Stimulated activated CD8-positive, alpha-beta memory T cell treated with anti-CD3 and anti-CD28 coated beads, Interleukin-7, amount 100 ng/mL, for 48 hours (primary cell): ENCODE measurements at regions not wholly inside any gene's neighbourhood (a gene's known extent, or its start where the extent isn't known, plus 50 kb on each side); places are given as distances from the start of the nearest gene placed in this dataset.

ENCODE experiments used
- DNase-seq, 2 donors: peaks; one replicate each; pipeline ENCODE4 v3.0.0-alpha.2; 2020; ENCODE audit warnings: low read depth in 1 of 2; ENCODE audit errors: extremely low read depth in 1 of 2

DNA sequence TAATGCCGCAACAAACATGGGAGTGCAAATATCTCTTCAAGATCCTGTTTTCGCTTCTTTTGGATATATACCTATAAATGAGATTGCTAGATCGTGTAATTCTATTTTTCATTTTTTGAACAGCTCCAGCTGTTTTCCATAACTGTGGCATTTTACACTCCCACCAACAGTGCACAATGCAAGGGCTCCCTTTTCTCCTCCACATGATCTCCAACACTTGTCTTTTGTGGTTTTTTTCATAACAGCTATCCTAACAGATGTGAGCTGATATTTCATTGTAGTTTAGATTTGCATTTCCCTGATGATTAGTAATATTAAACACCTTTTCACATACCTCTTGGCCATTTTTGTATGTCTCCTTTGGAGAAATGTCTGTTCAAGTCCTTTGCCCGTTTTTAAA is 58.6 kb upstream of the TJP1 start:
- DNase-seq = no peak

DNA sequence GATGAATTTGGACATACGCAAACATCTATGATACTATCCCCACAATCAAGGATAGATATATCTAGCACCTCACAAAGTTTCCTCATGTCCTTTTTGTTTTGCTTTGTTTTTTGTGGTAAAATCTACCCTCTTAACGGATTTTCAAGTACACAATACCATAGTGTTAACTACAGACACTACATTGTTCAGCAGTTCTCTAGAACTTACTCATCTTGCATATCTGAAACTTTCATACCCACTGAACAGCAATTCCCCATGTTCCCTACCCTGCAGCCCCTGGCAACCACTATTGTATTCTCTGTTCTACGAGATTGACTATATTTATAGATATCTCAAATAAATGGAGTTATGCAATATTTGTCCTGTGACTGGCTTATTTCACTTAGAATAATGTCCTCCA is 58.1 kb upstream of the TJP1 start:
- no peak for DNase-seq

DNA sequence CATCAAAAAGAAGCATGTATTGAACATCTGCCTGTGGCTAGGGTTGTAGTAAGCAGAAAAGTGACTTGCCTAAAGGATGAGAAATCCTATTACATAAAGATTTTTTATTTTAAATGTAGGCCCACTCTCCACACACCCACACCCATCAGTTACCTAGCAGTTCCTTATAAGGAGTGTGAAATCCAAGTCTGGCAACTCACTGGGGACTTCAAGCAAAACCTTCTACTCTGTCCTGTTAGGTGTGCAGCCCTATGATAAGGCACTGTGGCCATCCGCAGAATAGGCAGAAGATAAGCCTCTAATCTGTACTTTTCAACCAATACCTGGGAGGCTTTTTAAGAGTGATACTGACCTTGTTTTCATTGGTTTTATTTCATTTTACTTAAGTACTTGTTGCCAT is 52.7 kb upstream of the TJP1 start:
- no peak for DNase-seq

DNA sequence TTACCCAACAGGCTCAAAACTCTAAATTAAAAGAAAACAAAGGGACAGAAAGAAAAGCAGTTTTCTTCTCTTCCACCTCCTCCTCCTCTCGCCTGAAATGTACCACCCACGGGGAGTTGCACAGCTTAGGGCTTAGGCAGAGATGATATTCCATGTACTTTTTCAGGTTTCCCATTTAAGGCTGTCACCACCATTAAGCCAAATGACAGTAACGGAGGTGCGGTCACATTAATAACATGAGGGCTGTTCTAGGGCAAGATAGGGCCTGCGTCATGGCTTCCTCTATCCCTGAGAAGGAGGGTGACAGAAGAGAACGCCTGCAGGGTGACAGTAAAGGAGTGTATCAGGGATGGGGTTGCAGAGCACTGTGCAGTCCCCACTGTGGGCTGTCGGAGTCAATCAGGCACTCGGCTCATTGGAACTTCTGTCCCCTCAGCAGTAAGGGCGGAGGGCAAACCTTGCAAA is 51.7 kb upstream of the TJP1 start:
- no peak for DNase-seq

DNA sequence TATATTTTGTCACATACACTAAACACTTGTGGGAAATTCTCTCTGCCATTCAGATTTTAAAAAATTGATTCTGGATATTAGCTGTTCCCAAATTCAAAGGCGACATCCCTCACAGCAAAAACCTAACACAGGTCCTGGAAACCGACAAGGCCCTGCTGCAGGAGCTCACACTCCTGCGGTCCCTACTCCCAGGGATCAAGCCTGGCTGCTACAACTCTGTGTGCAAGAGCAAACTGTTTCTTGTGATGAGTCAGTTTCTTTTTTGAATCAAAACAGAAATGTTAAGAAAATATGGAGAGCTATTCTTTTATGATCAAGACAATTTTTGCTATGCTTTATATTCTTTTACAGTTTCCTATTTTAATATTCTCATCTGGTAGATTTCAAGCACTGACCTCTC is 51.0 kb upstream of the TJP1 start:
- DNase-seq = no peak

DNA sequence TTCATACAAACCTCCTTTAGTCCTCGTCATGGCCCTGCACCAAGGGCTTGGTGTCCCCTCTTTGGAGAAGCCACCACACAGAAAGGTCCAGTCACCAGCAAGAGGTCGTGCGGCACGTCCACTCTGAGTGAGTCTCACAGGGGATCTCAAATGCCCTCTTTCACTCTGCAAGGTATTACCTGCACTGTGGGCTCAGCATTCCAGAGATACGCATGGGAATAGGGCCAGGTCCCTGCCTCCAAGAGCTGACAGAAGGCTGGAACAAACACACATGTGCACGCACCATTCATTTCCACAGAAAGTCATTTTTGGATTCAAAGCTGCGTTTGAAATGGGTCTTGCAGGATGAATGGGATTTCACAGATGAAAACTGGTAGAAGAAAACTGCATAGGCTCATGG is 50.4 kb upstream of the TJP1 start:
- no peak for DNase-seq
